Body of pancreas (tissue), 4 donors: ENCODE measurements at regions not wholly inside any gene's neighbourhood (a gene's known extent, or its start where the extent isn't known, plus 50 kb on each side); places are given as distances from the start of the nearest gene placed in this dataset.
"Not testable (repeated sequence)": the region's sequence is repeated elsewhere in the genome, so short reads cannot be mapped to it uniquely, and the experiment has no call there.

Experiments used
- POLR2A ChIP-seq, 3 donors: fragments of 450-650 bp; IDR thresholded peaks; one replicate each; pipeline ENCODE4 v1.6.1; 2016; ENCODE audit warnings: antibody characterized with exemption in 3 of 3, mild to moderate bottlenecking in 2 of 3
- TF ChIP-seq, protein P1 (sequence below), 7 experiments: fragments of 450-650 bp in 4 of 7; fragments of 200-600 bp in 3 of 7; sonication (generic) in 3 of 7; IDR thresholded peaks; one replicate each; pipeline ENCODE4 v1.5.1; 2016 to 2019; ENCODE audit warnings: antibody characterized with exemption in 7 of 7

DNA sequence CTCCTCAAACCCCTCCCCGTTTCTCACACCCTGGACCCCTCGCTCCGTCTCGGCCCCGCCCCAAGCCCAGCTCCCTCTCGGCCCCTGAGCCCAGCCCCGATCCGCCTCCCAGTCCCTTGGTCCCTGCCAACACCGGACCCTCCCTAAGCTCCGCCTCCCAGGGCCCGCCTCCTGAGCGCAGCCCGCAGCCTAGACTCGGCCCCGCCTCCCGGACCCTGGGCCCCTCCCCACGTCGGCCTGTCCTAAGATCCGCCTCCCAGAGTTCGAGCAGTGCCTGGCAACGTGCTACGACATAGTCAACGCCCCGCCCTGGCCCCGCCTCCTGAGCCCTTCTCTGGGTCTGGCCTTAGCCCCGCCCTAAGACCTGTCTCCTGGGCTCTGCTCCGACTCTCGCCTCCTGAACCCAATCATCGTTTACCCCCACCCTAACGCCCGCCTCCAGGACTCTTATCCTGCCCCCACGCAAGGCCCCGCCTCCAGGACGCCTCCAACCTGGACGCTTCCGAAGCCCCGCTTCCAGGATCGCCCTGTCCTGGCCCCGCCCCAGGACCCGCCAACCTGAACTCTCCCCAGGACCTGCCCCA is 53.1 kb upstream of the ROPN1B start:
- TF ChIP-seq, protein P1, sequence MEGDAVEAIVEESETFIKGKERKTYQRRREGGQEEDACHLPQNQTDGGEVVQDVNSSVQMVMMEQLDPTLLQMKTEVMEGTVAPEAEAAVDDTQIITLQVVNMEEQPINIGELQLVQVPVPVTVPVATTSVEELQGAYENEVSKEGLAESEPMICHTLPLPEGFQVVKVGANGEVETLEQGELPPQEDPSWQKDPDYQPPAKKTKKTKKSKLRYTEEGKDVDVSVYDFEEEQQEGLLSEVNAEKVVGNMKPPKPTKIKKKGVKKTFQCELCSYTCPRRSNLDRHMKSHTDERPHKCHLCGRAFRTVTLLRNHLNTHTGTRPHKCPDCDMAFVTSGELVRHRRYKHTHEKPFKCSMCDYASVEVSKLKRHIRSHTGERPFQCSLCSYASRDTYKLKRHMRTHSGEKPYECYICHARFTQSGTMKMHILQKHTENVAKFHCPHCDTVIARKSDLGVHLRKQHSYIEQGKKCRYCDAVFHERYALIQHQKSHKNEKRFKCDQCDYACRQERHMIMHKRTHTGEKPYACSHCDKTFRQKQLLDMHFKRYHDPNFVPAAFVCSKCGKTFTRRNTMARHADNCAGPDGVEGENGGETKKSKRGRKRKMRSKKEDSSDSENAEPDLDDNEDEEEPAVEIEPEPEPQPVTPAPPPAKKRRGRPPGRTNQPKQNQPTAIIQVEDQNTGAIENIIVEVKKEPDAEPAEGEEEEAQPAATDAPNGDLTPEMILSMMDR (IDR thresholded peaks at IDR 0.05), result not testable (repeated sequence)
- peak in 2 of 3 donors; percentile 58 to 69 for TF ChIP-seq POLR2A (IDR thresholded peaks at IDR 0.05)
